Keratinocyte (primary cell): ENCODE measurements at regions not wholly inside any gene's neighbourhood (a gene's known extent, or its start where the extent isn't known, plus 50 kb on each side); places are given as distances from the start of the nearest gene placed in this dataset.

Experiments
- DNase-seq: peaks from one replicate; pipeline ENCODE4 v3.0.0-alpha.2; 2011; ENCODE audit warnings: low read depth, missing footprints, low spot score
- FAIRE-seq: peaks from 2 replicates; lab custom pipeline; 2011; peaks lifted over from hg19 to GRCh38; lab: Jason Lieb, UNC
- H2AFZ ChIP-seq: 2 replicates; pipeline ENCODE4 v1.6.0; 2012; ENCODE audit warnings: low read length, control low read depth, inconsistent platforms; ENCODE audit not compliant: control insufficient read depth
- H3K27ac ChIP-seq: 2 replicates; pipeline ENCODE4 v1.5.1; 2011; ENCODE audit warnings: low read length; ENCODE audit not compliant: control insufficient read depth, insufficient read depth
- H3K27me3 ChIP-seq: 3 replicates; pipeline ENCODE4 v1.6.0; 2011; ENCODE audit warnings: low read length; ENCODE audit not compliant: control insufficient read depth, insufficient read depth; ENCODE audit errors: extremely low read depth
- H3K36me3 ChIP-seq, 2 experiments: 2 replicates in 1 of 2; 3 replicates in 1 of 2; pipeline ENCODE4 v1.5.1; 2011; ENCODE audit warnings: low read length in 2 of 2, mild to moderate bottlenecking in 1 of 2; ENCODE audit not compliant: control insufficient read depth in 2 of 2, insufficient read depth in 2 of 2; ENCODE audit errors: extremely low read depth in 1 of 2
- H3K4me1 ChIP-seq: 3 replicates; pipeline ENCODE4 v1.5.1; 2011; ENCODE audit warnings: low read length; ENCODE audit not compliant: control insufficient read depth, insufficient read depth; ENCODE audit errors: extremely low read depth
- H3K4me2 ChIP-seq: 3 replicates; pipeline ENCODE4 v1.6.0; 2011; ENCODE audit warnings: low read depth, low read length; ENCODE audit not compliant: control insufficient read depth, insufficient read depth; ENCODE audit errors: extremely low read depth
- H3K4me3 ChIP-seq, 3 experiments: fragments of 200-600 bp in 1 of 3; sonication (generic) in 1 of 3; 2 replicates in 2 of 3; 3 replicates in 1 of 3; pipeline ENCODE4 v1.5.1; 2011 to 2016; ENCODE audit warnings: low read length in 3 of 3, mild to moderate bottlenecking in 3 of 3, control low read depth in 2 of 3, inconsistent platforms in 1 of 3, low read depth in 1 of 3, mixed read lengths in 1 of 3, mixed run types in 1 of 3, moderate library complexity in 1 of 3; ENCODE audit not compliant: control insufficient read depth in 2 of 3, insufficient read depth in 2 of 3; ENCODE audit errors: extremely low read depth in 1 of 3
- H3K79me2 ChIP-seq: 2 replicates; pipeline ENCODE4 v1.6.0; 2012; ENCODE audit warnings: low read length; ENCODE audit not compliant: control insufficient read depth, insufficient read depth
- H3K9ac ChIP-seq: 3 replicates; pipeline ENCODE4 v1.6.0; 2011; ENCODE audit warnings: low read length; ENCODE audit not compliant: control insufficient read depth, insufficient read depth; ENCODE audit errors: extremely low read depth
- H3K9me1 ChIP-seq: 3 replicates; pipeline ENCODE4 v1.6.0; 2011; ENCODE audit warnings: low read length; ENCODE audit not compliant: control insufficient read depth, insufficient read depth; ENCODE audit errors: extremely low read depth
- H3K9me3 ChIP-seq: 2 replicates; pipeline ENCODE4 v1.5.1; 2012; ENCODE audit warnings: low read depth, low read length; ENCODE audit not compliant: control insufficient read depth
- H4K20me1 ChIP-seq: 3 replicates; pipeline ENCODE4 v1.6.0; 2011; ENCODE audit warnings: low read length; ENCODE audit not compliant: control insufficient read depth, insufficient read depth; ENCODE audit errors: extremely low read depth
- CTCF ChIP-seq, 3 experiments: IDR thresholded peaks in 1 of 3; conservative IDR thresholded peaks in 1 of 3; optimal IDR thresholded peaks in 1 of 3; 2 replicates in 2 of 3; 3 replicates in 1 of 3; pipeline versions ENCODE3 to v1.5.1; 2011; ENCODE audit warnings: low read length in 3 of 3, mild to moderate bottlenecking in 3 of 3, moderate library complexity in 2 of 3, control low read depth in 1 of 3, inconsistent platforms in 1 of 3; ENCODE audit not compliant: insufficient read depth in 2 of 3; ENCODE audit errors: extremely low read depth in 1 of 3
- EZH2 ChIP-seq: IDR thresholded peaks from one replicate; pipeline ENCODE4 v1.6.1; 2012; ENCODE audit warnings: inconsistent platforms, mild to moderate bottlenecking, low read length, moderate library complexity
- dilution Hi-C: fragments of 300-500 bp; cut with MboI; formaldehyde crosslinking; loops from one replicate; pipeline ENCODE4 v1.7.0; 2020; ENCODE audit warnings: low sequenced_read_pairs; ENCODE audit not compliant: extremely low pct_ligation_motif_present

- FAIRE-seq: no peak
- dilution Hi-C loops: no loop called here
- Histone ChIP-seq H3K9ac (no peak overlapping the region), H2AFZ (no peak overlapping the region), H4K20me1 (no peaks in the 10 kb centered on the region), H3K4me1 (no peaks in the 10 kb centered on the region), H3K9me1 (no peaks in the 10 kb centered on the region), H3K36me3 (no peaks in the 10 kb centered on the region), H3K27ac (no peak overlapping the region), H3K79me2 (no peaks in the 10 kb centered on the region), H3K9me3 (no peaks in the 10 kb centered on the region), H3K4me2 (no peak overlapping the region), H3K4me3 (no peak overlapping the region), H3K27me3 (no peaks in the 10 kb centered on the region)
- no peak for DNase-seq
- no peak for TF ChIP-seq CTCF (optimal IDR thresholded peaks at IDR 0.05 in 1 of 3, IDR thresholded peaks at IDR 0.05 in 1 of 3, conservative IDR thresholded peaks at IDR 0.05 in 1 of 3; ENCODE audit: extremely low read depth in 1 of 3, insufficient read depth in 2 of 3, low read length in 3 of 3)
- no peak for TF ChIP-seq EZH2
Observed at GRCh38 chr2:122532072-122532344, 776.6 kb downstream of the TSN start.

GRCh38 chr2:122532481-122532880 is 777.0 kb downstream of the TSN start:
- no peaks in the 10 kb centered on the region for H3K79me2 ChIP-seq
- dilution Hi-C loops: no loop called here

More at GRCh38 chr2:122532481-122532880, 777.0 kb downstream of the TSN start:
- no peak for TF ChIP-seq CTCF (optimal IDR thresholded peaks at IDR 0.05 in 1 of 3, IDR thresholded peaks at IDR 0.05 in 1 of 3, conservative IDR thresholded peaks at IDR 0.05 in 1 of 3; ENCODE audit: extremely low read depth in 1 of 3, insufficient read depth in 2 of 3, low read length in 3 of 3)
- TF ChIP-seq EZH2: no peak
- no peak for FAIRE-seq
- no peak overlapping the region for H3K4me2 ChIP-seq
- H3K4me1 ChIP-seq: no peaks in the 10 kb centered on the region
- no peak for DNase-seq
- no peaks in the 10 kb centered on the region for H3K9me1 ChIP-seq
- no peaks in the 10 kb centered on the region for H3K9me3 ChIP-seq
- no peaks in the 10 kb centered on the region for H4K20me1 ChIP-seq
- no peak overlapping the region for H3K27ac ChIP-seq
- no peak overlapping the region for H2AFZ ChIP-seq
- H3K4me3 ChIP-seq: no peak overlapping the region
- H3K9ac ChIP-seq: no peak overlapping the region
- H3K36me3 ChIP-seq: no peaks in the 10 kb centered on the region
- no peaks in the 10 kb centered on the region for H3K27me3 ChIP-seq
